SK-N-SH treated with all-trans-retinoic acid at 6 μM for 48 hours (cell line): ENCODE measurements at regions not wholly inside any gene's neighbourhood (a gene's known extent, or its start where the extent isn't known, plus 50 kb on each side); places are given as distances from the start of the nearest gene placed in this dataset.

Experiments
- ATAC-seq: fragments of 200-7000 bp; cut with Tn5 transposase; 3 replicates; pipeline ENCODE4 v1.9.1; 2020; ENCODE audit warnings: mild to moderate bottlenecking, moderate library complexity
- ARNTL ChIP-seq: fragments of 450-650 bp; formaldehyde crosslinking; IDR thresholded peaks from 2 replicates; pipeline ENCODE4 v1.5.0; 2020; ENCODE audit warnings: low read depth, mild to moderate bottlenecking, moderate library complexity, borderline replicate concordance
- BACH2 ChIP-seq: fragments of 250-450 bp; sonication (Bioruptor Pico); IDR thresholded peaks from 2 replicates; pipeline ENCODE4 v1.9.0; 2021; ENCODE audit warnings: mild to moderate bottlenecking, borderline replicate concordance
- CSDC2 ChIP-seq: fragments of 250-450 bp; sonication (Bioruptor Pico); IDR thresholded peaks from 2 replicates; pipeline ENCODE4 v1.5.0; 2020; ENCODE audit warnings: mild to moderate bottlenecking, moderate library complexity
- CSRNP3 ChIP-seq: fragments of 250-450 bp; sonication (Bioruptor Pico); IDR thresholded peaks from 2 replicates; pipeline ENCODE4 v1.5.1; 2021; ENCODE audit warnings: mild to moderate bottlenecking, moderate library complexity
- ESRRG ChIP-seq: fragments of 250-450 bp; sonication (Bioruptor Pico); IDR thresholded peaks from 2 replicates; pipeline ENCODE4 v1.6.1; 2021; ENCODE audit warnings: mild to moderate bottlenecking
- GLIS3 ChIP-seq: fragments of 250-450 bp; sonication (Bioruptor Pico); IDR thresholded peaks from 2 replicates; pipeline ENCODE4 v1.5.0; 2020; ENCODE audit warnings: mild to moderate bottlenecking, moderate library complexity
- PATZ1 ChIP-seq: fragments of 250-450 bp; sonication (Bioruptor Pico); IDR thresholded peaks from 2 replicates; pipeline ENCODE4 v1.8.0; 2020; ENCODE audit warnings: mild to moderate bottlenecking, moderate library complexity, borderline replicate concordance
- POU6F1 ChIP-seq: fragments of 250-450 bp; sonication (Bioruptor Pico); IDR thresholded peaks from 2 replicates; pipeline ENCODE4 v1.8.0; 2021; ENCODE audit warnings: low read depth, mild to moderate bottlenecking, moderate library complexity, borderline replicate concordance
- PPARA ChIP-seq: fragments of 250-450 bp; sonication (Bioruptor Pico); IDR thresholded peaks from 2 replicates; pipeline ENCODE4 v1.5.0; 2020; ENCODE audit warnings: mild to moderate bottlenecking, borderline replicate concordance
- RARB ChIP-seq: fragments of 250-450 bp; sonication (Bioruptor Pico); IDR thresholded peaks from 2 replicates; pipeline ENCODE4 v1.8.0; 2021; ENCODE audit warnings: mild to moderate bottlenecking, moderate library complexity
- SNAI2 ChIP-seq: fragments of 250-450 bp; sonication (Bioruptor Pico); IDR thresholded peaks from 2 replicates; pipeline ENCODE4 v1.5.0; 2020; ENCODE audit warnings: mild to moderate bottlenecking, moderate library complexity
- TCF4 ChIP-seq: fragments of 250-450 bp; sonication (Bioruptor Pico); IDR thresholded peaks from 2 replicates; pipeline ENCODE4 v1.8.0; 2021; ENCODE audit warnings: mild to moderate bottlenecking, moderate library complexity, borderline replicate concordance
- TSHZ2 ChIP-seq: fragments of 250-450 bp; sonication (Bioruptor Pico); IDR thresholded peaks from 2 replicates; pipeline ENCODE4 v1.5.0; 2020; ENCODE audit warnings: mild to moderate bottlenecking, moderate library complexity
- ZC3H10 ChIP-seq: fragments of 250-450 bp; sonication (Bioruptor Pico); IDR thresholded peaks from 2 replicates; pipeline ENCODE4 v1.5.1; 2021; ENCODE audit warnings: mild to moderate bottlenecking, moderate library complexity
- ZFP3 ChIP-seq: fragments of 250-450 bp; sonication (Bioruptor Pico); IDR thresholded peaks from 2 replicates; pipeline ENCODE4 v1.5.0; 2020; ENCODE audit warnings: mild to moderate bottlenecking, moderate library complexity
- ZNF565 ChIP-seq: fragments of 450-650 bp; formaldehyde crosslinking; conservative IDR thresholded peaks from 2 replicates; pipeline ENCODE4 v1.5.0; 2020; ENCODE audit warnings: low read depth, mild to moderate bottlenecking, moderate library complexity

GRCh38 chr9:29861803-29862202 is 2288.5 kb upstream of the C9orf72 start:
- TF ChIP-seq CSRNP3 (CRISPR knock-in tag): no peak
- TF ChIP-seq ESRRG (CRISPR knock-in tag): no peak
- no peak for TF ChIP-seq BACH2 (CRISPR knock-in tag)
- no peak for TF ChIP-seq ZFP3 (CRISPR knock-in tag)
- TF ChIP-seq GLIS3: no peak
- no peak for TF ChIP-seq POU6F1 (CRISPR knock-in tag)
- TF ChIP-seq PPARA (CRISPR knock-in tag): no peak
- TF ChIP-seq TSHZ2 (CRISPR knock-in tag): no peak
- no peak for ATAC-seq

- no peak for ATAC-seq
- TF ChIP-seq TCF4 (CRISPR knock-in tag) (no peak), ZFP3 (CRISPR knock-in tag) (no peak), TSHZ2 (CRISPR knock-in tag) (no peak), RARB (no peak), BACH2 (CRISPR knock-in tag) (no peak), GLIS3 (no peak), ZC3H10 (CRISPR knock-in tag) (no peak), CSDC2 (CRISPR knock-in tag) (no peak), ARNTL (CRISPR knock-in tag) (no peak), CSRNP3 (CRISPR knock-in tag) (no peak), ESRRG (CRISPR knock-in tag) (no peak), PATZ1 (CRISPR knock-in tag) (no peak), ZNF565 (CRISPR knock-in tag) (no peak), SNAI2 (CRISPR knock-in tag) (no peak)
Measured at GRCh38 chr9:29865764-29866313, 2292.6 kb upstream of the C9orf72 start.

- no peak for ATAC-seq
- no peak for TF ChIP-seq CSRNP3 (CRISPR knock-in tag)
- TF ChIP-seq, all 23 proteins: peak for 0
Measured at GRCh38 chr9:29866556-29866955, 2293.3 kb upstream of the C9orf72 start.
